WI38 (cell line): ENCODE measurements at regions not wholly inside any gene's neighbourhood (a gene's known extent, or its start where the extent isn't known, plus 50 kb on each side); places are given as distances from the start of the nearest gene placed in this dataset.
"Not testable (repeated sequence)": the region's sequence is repeated elsewhere in the genome, so short reads cannot be mapped to it uniquely, and the experiment has no call there.

ENCODE experiments used
- H3K4me3 ChIP-seq: 2 replicates; pipeline ENCODE4 v1.5.1; 2011; ENCODE audit warnings: low read depth, mild to moderate bottlenecking, control low read depth, low read length
- CTCF ChIP-seq: IDR thresholded peaks from 2 replicates; pipeline ENCODE4 v1.5.1; 2012; ENCODE audit warnings: low read depth, mild to moderate bottlenecking, control low read depth, low read length

- no peak overlapping the region for H3K4me3 ChIP-seq
- TF ChIP-seq CTCF = no peak
Measured at GRCh38 chr13:63291701-63292100, 1876.1 kb upstream of the PCDH20 start.

GRCh38 chr13:63288576-63288975 is 1872.9 kb upstream of the PCDH20 start:
- TF ChIP-seq CTCF = no peak
- no peak overlapping the region for H3K4me3 ChIP-seq

GRCh38 chr13:63287926-63288325 is 1872.3 kb upstream of the PCDH20 start:
- no peak for TF ChIP-seq CTCF
- no peak overlapping the region for H3K4me3 ChIP-seq

GRCh38 chr13:63285426-63285825 is 1869.8 kb upstream of the PCDH20 start:
- no peak for TF ChIP-seq CTCF
- H3K4me3 ChIP-seq = no peak overlapping the region

- no peak overlapping the region for H3K4me3 ChIP-seq
- no peak for TF ChIP-seq CTCF
Measured at GRCh38 chr13:63279136-63279535, 1863.5 kb upstream of the PCDH20 start.

GRCh38 chr13:63274772-63275171 is 1859.1 kb upstream of the PCDH20 start:
- no peak overlapping the region for H3K4me3 ChIP-seq
- TF ChIP-seq CTCF = no peak

GRCh38 chr13:63249411-63250187 is 1834.0 kb upstream of the PCDH20 start:
- no peak for TF ChIP-seq CTCF
- no peak overlapping the region for H3K4me3 ChIP-seq

- H3K4me3 ChIP-seq = not testable (repeated sequence)
Measured at GRCh38 chr13:63236667-63237396, 1821.2 kb upstream of the PCDH20 start.

- H3K4me3 ChIP-seq = not testable (repeated sequence)
Measured at GRCh38 chr13:63218596-63218995, 1802.9 kb upstream of the PCDH20 start.
